Fibroblast of skin of left biceps (primary cell): ENCODE measurements at regions not wholly inside any gene's neighbourhood (a gene's known extent, or its start where the extent isn't known, plus 50 kb on each side); places are given as distances from the start of the nearest gene placed in this dataset.

Experiments used
- DNase-seq, 2 experiments: peaks; one replicate each; pipeline ENCODE4 v3.0.0-alpha.2; 2013; ENCODE audit warnings: low read depth in 2 of 2

DNA sequence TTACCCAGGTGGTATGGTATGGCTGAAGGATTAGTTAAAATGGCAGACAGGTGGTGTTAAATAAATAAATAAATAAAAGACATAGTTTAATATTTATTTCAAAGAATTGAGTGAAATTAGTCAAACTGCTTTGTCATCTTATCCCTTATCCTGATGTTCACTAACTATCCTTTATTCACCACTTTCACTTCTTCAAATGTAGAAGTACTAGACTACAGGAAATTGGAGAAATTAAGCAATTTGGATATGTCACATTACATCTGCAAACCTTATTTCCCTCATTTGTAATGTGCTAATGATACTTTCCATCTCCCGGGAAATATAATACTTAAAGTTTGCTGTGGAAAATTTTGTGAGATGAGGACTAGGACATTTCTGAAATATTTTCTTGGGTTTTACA lies 1195.7 kb downstream of the LRFN5 start:
- no peak for DNase-seq

DNA sequence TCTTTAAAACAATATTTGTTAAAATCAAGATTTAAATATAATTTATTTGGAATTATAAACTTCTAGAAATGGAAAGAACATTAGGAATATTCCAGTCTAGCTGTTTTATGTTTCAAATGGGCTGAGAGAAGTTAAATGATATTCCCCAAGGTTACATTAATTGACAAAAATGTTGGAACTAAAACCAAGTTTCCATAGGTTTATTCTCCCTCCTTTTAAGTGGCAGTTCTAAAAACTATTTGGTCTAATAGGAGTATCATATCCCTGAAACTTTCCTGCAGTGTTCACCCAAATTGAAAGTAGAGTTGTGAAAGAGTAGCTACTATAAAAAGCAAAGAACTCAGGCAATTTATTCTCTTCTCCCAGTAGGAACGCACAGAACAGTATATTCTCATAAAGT lies 1185.5 kb downstream of the LRFN5 start:
- no peak for DNase-seq

DNA sequence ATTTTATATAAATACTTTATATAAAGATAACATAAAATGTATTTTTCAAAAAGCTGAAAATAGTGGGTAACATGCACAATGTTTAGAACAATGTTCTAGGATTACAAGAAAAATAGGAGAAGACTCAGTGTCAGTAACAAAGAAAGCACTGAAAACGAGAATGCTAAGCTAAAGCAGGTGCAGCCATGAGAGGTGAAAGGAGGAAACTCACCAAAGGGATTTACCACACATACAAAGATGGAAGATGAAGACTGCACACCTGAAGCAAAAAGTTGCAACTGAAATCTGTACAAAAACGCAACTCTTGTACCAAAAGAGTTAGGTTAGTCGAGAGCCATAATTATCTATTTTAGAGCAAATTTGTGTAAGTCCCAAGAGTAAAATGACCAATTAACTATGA lies 1176.1 kb downstream of the LRFN5 start:
- no peak for DNase-seq

DNA sequence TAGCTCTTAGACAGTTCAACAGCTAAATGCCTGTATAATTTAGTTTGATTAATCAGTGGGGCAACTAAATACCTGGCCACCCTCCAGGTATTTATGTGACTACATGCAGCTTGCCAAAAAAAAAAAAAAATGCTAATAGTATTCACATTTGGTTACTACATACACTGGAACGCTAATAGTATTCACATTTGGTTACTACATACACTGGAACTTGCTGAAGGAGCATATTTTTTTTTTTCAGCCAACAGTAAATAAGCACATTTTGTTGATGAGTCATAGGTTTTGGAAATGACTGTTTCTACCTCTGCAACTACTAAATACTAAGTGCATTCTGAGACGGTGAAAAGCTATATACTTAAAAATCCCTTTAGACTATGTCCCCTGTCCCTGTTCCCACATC lies 1172.3 kb downstream of the LRFN5 start:
- DNase-seq: no peak

GRCh38 chr14:42750771-42751170 lies 1144.1 kb downstream of the LRFN5 start:
- DNase-seq: no peak

DNA sequence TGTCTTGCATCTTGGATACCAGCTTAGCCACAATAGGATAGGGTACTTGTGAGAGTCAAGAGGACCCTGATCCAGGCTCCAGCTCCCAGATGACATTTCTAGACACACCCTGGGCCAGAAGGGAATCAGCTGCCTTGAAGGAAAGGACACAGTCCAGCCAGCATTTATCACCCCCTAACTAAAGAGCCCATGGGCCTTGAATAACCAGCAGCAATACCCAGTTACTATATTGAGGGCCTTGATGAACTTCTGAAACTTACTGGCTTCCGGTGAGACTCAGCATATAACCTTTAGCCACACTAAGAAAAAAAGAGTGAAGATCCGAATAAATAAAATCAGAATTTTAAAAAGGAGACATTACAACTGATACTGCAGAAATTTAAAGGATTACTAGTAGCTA lies 1135.4 kb downstream of the LRFN5 start:
- DNase-seq: no peak

DNA sequence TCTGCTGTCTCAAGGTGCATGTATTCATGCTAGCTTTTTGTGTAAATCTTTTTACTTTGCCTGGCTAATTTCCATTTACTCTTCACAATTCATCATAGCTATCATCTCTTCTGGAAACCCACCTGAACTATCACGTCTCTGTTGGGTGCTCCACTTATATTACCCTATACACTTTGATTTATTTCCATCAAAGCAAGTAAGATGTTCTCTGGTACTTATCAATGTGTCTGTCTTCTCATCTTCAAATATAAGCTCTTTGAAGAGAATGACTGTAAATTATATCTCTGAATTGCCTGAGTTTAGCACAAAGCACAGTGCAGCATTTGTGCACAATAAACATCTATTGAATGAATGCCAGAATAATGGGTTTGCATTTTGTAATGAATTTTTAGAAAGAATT lies 1129.7 kb downstream of the LRFN5 start:
- no peak for DNase-seq

DNA sequence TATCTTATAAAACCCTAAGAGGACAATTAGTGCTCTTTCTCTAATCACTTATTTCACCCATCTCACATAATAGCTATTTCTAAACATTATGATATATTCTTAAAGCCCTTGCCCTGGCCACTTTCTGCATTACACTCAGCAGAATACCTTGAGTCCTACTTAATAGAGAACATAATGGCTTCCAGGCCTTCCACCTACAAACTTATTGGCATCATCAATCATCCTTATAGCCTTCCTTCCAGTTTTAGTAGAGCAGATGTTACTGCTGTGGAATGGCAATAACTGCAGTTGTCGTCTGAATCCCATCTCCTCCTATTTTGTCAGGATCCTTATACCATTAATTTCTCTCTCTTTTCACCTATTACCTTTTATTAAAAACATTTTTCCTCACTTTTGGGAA lies 1127.4 kb downstream of the LRFN5 start:
- DNase-seq: no peak

DNA sequence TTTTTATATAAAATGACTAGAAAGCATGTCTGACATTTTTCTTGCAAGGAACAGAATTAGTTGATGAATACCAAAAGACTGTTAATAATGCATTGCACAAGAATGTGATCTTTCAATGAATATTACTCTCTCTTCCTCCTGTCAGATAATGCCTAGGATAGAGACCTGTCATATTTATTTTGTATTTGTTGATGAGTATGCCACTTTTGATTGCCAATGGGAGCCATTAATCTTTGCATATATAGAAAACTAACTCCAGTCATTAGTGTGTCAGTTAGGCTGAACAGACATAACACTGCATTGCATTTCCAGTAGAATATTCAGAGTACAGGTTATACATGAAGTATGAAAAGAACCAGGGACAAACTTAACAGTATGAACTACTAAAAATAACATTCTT lies 1125.3 kb downstream of the LRFN5 start:
- no peak for DNase-seq

- no peak for DNase-seq
These were observed 1124.8 kb downstream of the LRFN5 start for GRCh38 chr14:42731480-42731879.

GRCh38 chr14:42729681-42730080 lies 1123.0 kb downstream of the LRFN5 start:
- no peak for DNase-seq

DNA sequence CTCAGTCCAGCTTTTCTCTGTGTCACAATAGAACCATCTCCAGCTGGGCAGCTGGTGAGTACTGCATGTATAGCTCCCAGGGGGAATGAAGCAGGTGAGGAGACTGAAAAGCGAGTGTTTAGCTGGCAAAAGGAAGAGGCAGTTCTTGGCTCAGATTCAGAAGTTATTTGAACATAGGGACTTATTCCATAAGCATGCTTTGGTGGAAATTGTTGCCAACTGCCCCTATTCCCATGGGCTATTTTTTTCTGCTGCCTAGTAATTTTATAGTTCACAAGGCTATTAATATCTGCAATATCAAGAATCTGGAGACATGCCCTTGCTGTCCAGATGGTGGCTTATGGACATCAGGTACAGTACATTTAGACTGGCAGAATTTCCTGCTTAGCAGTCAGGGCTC lies 1112.7 kb downstream of the LRFN5 start:
- DNase-seq: no peak

GRCh38 chr14:42715316-42715715 lies 1108.6 kb downstream of the LRFN5 start:
- peak in 1 of 2 experiments; percentile 0 for DNase-seq

DNA sequence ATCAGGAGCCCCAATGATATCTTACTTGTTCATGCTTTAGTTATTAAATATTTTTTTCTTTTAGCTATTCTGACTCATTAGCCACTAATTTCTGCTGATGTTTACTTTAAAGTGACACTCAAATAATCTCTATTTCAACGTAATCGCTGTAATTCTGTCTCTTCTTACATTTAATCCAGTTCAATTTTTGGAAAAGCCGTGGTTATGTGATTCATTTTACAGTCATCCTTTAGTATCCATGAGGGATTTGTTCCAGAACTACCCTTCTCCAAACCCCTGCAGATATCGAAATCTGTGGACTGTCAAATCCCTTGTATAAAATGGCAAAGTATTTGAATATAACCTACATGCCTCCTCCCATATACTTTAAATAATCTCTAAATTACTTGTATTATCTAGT lies 1103.4 kb downstream of the LRFN5 start:
- DNase-seq: no peak

- no peak for DNase-seq
These were observed 1096.8 kb downstream of the LRFN5 start for GRCh38 chr14:42703501-42703900.

GRCh38 chr14:42687421-42687820 lies 1080.7 kb downstream of the LRFN5 start:
- no peak for DNase-seq

GRCh38 chr14:42683707-42684106 lies 1077.0 kb downstream of the LRFN5 start:
- no peak for DNase-seq

DNA sequence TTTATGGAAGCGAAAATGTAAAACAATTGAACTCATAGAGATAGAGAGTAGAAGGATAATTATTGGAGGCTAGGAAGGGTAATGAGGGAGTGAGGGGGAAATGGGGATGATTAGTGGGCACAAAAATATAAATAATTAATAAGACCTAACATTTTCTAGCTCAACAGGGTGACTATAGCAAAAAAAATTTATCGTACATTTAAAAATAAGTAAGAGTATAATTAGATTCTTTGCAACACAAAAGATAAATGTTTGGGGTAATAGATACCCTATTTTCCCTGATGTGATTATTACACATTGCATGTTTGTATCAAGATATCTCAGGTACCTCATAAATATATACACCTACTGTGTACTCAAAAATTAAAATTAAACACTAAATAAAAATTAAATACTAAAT lies 1070.0 kb downstream of the LRFN5 start:
- no peak for DNase-seq

GRCh38 chr14:42673963-42674362 lies 1067.3 kb downstream of the LRFN5 start:
- DNase-seq: no peak

DNA sequence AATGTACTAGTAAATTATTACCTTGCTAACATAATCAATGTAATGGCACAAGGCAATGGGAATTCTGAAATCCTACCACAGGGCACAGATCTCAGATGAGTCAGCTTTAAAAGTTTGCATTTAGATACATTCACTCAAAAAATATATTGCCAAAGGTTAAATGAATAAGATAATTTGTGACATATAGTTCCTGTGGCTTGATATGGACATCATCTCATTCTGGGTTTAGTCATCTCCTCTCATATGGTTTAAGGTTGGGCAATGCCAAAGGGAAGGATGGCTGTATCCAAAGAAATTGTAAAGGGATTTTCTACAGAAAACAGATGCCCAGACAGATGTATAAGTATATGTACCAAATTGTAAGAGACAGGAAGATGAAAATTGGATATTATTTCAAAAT lies 1065.0 kb downstream of the LRFN5 start:
- no peak for DNase-seq

GRCh38 chr14:42665083-42665482 lies 1058.4 kb downstream of the LRFN5 start:
- DNase-seq: no peak

DNA sequence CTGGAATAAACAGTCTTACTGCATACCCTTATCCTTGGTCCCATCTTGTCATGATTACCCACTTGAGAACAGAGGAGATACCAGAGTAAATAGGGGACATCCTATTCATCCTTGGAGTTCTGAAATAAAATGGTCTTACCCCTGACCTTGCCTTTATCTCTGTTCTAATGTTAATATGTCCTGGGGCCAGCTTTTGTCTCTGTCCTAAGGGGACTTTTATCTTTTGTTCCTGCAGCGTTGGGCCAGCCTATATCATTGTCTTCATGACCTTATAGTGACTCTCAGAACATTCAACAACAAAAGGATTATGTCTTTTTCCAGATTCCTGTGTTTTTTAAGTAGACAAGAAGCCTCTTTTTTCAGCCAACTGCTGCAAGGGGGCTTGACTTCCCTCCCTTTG lies 1057.5 kb downstream of the LRFN5 start:
- no peak for DNase-seq

DNA sequence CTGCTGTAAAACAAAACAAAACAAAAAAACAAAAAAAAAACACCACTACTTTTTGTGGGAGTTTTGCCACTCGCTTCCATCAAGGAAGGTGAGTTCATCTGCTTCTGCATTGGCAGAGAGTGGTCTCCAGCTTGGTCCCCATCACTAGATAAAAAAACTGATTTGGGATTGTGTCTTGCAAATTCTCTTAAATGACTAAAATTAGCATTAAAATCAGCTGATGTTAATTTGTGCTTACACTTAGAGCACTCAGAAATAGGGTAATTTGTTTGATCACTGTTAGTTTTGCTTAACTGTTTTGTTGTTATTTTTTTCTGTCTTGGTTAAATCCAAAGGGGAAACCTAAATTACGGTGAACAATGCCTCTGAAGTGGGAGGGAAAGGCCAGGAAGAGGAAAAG lies 1048.0 kb downstream of the LRFN5 start:
- no peak for DNase-seq

- no peak for DNase-seq
These were observed 1036.1 kb downstream of the LRFN5 start for GRCh38 chr14:42642787-42643186.

- no peak for DNase-seq
These were observed 1026.9 kb downstream of the LRFN5 start for GRCh38 chr14:42633504-42634095.
